Esophagus muscularis mucosa (tissue), 4 donors: ENCODE measurements at regions not wholly inside any gene's neighbourhood (a gene's known extent, or its start where the extent isn't known, plus 50 kb on each side); places are given as distances from the start of the nearest gene placed in this dataset.

Experiments used
- EP300 ChIP-seq: sonication (generic); formaldehyde crosslinking; IDR thresholded peaks from one replicate; pipeline ENCODE4 v1.6.1; 2017; ENCODE audit warnings: antibody characterized with exemption
- POLR2A ChIP-seq: fragments of 450-650 bp; IDR thresholded peaks from one replicate; pipeline ENCODE4 v1.6.1; 2017; ENCODE audit warnings: antibody characterized with exemption, moderate library complexity, mild to moderate bottlenecking, low read depth
- POLR2AphosphoS5 ChIP-seq, 2 donors: sonication (generic); formaldehyde crosslinking; IDR thresholded peaks; one replicate each; pipeline ENCODE4 v1.6.1; 2017; ENCODE audit warnings: antibody characterized with exemption in 2 of 2
- TF ChIP-seq, protein P1 (sequence below), 3 experiments: fragments of 200-600 bp in 2 of 3; fragments of 450-650 bp in 1 of 3; sonication (generic) in 2 of 3; IDR thresholded peaks; one replicate each; pipeline ENCODE4 v1.5.1; 2017 to 2019; ENCODE audit warnings: antibody characterized with exemption in 3 of 3, mild to moderate bottlenecking in 2 of 3, moderate library complexity in 1 of 3

DNA sequence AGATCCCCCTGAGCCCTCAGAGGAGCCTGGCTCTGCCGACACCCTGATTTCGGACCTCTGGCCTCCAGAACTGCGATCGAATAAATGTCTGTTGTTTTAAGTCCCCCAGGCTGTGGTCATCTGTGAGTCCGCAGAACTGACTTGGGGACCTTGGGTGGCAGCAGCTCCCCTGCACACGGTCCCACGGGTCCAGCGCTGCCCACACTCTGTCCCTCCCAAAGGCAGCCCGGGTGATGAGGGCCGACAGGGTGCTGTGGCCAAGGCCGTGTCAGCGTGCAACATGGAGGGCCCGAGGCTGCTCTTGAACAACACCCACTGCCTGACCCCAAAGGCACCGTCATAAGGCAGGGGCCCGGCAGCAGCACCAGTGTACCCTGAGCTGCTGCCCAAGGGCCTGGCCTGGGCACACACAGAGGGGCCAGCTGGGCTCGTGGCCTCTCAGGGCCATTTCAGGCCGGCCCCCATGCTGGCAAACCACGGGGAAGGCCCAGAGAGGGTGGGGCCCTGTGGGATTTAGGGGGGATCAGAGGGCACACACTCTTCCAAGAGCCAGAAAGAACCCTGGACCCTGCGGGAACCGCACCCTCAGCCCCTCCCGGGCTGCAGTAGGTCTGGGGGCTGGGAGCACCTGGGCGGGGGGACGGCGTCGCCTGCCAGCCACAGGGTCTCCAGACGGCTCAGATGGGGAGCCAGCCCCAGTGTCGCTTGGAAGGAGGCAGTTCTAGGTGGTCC, 77.1 kb upstream of the PRR5 start:
- TF ChIP-seq, protein P1, sequence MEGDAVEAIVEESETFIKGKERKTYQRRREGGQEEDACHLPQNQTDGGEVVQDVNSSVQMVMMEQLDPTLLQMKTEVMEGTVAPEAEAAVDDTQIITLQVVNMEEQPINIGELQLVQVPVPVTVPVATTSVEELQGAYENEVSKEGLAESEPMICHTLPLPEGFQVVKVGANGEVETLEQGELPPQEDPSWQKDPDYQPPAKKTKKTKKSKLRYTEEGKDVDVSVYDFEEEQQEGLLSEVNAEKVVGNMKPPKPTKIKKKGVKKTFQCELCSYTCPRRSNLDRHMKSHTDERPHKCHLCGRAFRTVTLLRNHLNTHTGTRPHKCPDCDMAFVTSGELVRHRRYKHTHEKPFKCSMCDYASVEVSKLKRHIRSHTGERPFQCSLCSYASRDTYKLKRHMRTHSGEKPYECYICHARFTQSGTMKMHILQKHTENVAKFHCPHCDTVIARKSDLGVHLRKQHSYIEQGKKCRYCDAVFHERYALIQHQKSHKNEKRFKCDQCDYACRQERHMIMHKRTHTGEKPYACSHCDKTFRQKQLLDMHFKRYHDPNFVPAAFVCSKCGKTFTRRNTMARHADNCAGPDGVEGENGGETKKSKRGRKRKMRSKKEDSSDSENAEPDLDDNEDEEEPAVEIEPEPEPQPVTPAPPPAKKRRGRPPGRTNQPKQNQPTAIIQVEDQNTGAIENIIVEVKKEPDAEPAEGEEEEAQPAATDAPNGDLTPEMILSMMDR (IDR thresholded peaks at IDR 0.05), result no peak
- TF ChIP-seq POLR2A (no peak), POLR2AphosphoS5 (IDR thresholded peaks at IDR 0.05) (no peak), EP300 (no peak)
